HG03097 (cell line): ENCODE measurements at regions not wholly inside any gene's neighbourhood (a gene's known extent, or its start where the extent isn't known, plus 50 kb on each side); places are given as distances from the start of the nearest gene placed in this dataset.
"Not testable (repeated sequence)": the region's sequence is repeated elsewhere in the genome, so short reads cannot be mapped to it uniquely, and the experiment has no call there.

Experiments
- ATAC-seq: cut with Tn5 transposase; IDR thresholded peaks from one replicate; pipeline ENCODE4 v1.9.1; 2021; ENCODE audit not compliant: unreplicated experiment, low FRiP score

- not testable (repeated sequence) for ATAC-seq
Measured at GRCh38 chr3:107909583-107909982, 181.2 kb downstream of the CD47 start.

DNA sequence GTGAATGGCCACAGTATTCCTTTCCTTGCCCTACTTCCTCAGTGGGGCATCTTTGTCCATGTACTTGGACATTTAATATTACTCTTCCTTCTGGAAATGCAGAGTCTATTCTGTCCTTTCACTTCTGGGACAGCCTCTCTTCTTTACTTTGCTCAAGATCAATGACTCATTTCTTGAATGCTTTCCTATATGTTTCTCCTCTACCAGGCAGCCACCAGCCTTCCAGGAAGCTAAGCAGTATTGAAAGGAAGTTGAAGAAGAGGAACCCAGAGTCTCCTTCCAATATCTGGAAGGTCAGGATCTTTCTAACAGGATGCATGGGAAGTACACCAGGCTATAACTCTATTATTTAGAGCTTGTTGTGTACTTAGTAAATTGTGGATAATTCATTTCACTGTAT, 182.8 kb downstream of the CD47 start:
- ATAC-seq, result no peak

- no peak for ATAC-seq
Measured at GRCh38 chr3:107904536-107905066, 186.2 kb downstream of the CD47 start.

GRCh38 chr3:107899990-107900651, 190.7 kb downstream of the CD47 start:
- no peak for ATAC-seq

GRCh38 chr3:107897471-107898061, 193.3 kb downstream of the CD47 start:
- ATAC-seq, result no peak

DNA sequence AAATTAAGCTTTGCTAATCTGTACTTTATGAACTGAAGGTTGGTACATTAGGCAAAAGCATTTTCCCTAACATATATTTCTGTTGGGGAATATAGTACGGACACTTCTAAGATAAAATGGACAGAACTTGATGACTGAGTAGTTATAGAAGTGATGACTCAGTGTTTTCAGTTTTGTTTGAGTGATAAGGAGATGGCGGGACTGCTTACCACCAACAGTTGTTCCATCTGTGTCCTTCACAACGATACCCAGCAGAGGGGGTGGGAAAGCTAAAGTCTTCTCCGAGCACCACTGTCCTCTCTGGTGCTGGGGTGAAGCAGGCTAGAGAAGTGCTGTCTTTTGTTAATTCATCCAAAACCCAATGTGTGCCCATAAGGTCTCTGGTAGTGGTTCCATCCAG, 195.8 kb downstream of the CD47 start:
- ATAC-seq, result no peak

DNA sequence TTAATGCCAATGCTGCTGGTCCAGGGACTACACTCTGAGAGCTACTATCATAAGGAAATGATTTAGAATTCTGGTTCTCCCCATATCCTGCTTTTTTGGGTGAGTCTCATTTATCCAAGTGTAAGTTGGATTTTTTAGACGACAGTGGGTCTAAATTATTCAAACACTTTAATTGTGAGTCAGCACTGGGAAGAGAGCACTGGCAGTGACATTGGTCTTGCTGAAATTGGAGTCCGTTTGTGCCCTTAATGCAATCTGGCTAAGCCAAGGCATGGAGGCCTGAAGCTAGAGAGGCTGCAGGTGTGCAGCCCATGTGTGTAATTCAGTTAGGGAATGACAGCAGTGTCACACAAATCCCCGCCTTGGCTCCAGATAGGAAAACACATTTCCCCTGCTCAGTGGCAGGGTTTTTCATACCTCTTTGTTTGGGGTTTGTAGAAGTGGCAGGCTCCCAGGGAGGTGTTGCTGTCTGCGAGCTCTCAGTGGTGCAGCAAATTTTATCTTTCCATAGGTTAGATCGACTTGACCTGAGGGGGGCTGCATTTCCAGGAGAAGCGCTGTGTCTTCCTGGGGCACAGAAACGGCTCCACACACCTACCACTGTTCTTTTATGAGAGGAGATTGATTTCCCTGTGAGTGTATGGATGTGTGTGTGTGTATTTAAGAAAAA, 197.7 kb downstream of the CD47 start:
- ATAC-seq, result no peak

- ATAC-seq, result no peak
Measured at GRCh38 chr3:107884719-107885460, 205.9 kb downstream of the CD47 start.

GRCh38 chr3:107884028-107884427, 206.8 kb downstream of the CD47 start:
- ATAC-seq, result no peak

GRCh38 chr3:107882881-107883280, 207.9 kb downstream of the CD47 start:
- ATAC-seq, result no peak

DNA sequence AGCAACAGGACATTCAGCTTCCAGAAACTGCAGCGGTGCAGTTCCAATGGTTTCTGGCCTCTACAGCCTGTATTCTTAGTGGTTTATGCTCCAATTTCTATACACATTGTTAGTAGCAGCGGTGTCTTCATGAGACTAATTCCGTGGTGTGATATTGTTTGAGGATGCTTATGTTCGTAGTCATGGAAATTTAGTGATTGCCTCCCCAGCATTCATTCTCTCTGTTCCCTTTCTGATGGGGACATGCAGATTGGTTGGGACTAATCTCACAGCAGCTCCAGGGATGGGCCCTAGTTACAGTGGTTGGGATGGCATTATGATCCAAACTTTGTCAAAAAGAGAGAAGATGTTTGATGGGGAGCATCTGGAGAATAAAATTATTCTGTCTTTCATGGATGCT, 208.6 kb downstream of the CD47 start:
- no peak for ATAC-seq

- no peak for ATAC-seq
Measured at GRCh38 chr3:107881509-107881908, 209.3 kb downstream of the CD47 start.

- no peak for ATAC-seq
Measured at GRCh38 chr3:107880702-107881101, 210.1 kb downstream of the CD47 start.

GRCh38 chr3:107877936-107878335, 212.9 kb downstream of the CD47 start:
- no peak for ATAC-seq

- peak; percentile 78 for ATAC-seq
Measured at GRCh38 chr3:107870943-107871638, 219.7 kb downstream of the CD47 start.

DNA sequence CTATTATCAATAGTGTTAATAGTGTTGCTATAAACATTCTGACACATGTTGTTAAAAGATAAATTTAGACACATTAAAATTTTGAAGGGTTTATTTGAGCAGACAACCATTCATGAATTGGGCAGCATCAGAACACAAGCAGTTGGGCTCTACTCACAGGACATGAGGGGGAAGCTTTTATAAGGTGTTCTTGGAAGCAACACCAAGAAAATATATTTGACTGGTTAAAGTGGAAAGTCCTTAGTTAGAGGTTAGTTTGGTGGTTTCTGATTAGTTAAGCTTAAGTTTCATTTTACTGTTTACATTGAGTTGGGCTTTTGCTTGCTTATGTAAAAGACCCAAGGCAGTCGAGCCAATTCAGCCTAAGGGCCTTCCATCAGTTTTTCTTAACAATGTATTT, 220.7 kb downstream of the CD47 start:
- no peak for ATAC-seq

- ATAC-seq, result no peak
Measured at GRCh38 chr3:107868449-107868848, 222.4 kb downstream of the CD47 start.

GRCh38 chr3:107861904-107862303, 228.9 kb downstream of the CD47 start:
- ATAC-seq, result no peak

DNA sequence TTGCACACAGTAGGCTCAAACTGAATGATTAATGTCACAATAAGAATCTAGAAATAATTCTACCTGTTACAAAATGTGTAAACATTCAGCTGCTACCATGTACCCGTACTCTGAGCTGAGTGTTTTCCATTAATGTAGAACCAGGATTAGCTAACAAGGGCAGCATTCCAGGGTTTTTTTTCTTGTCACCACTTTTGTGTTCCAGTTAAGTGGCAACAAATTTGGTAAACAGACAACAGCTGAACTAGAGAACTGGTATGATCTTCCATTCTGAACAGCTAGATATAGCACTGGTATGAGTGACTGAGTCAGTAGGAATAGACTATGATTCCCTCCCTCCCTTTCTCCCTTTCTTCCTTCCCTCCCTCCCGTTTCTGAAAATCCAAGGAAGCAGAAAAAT, 229.4 kb downstream of the CD47 start:
- ATAC-seq, result no peak
